ENCODE measurements at regions not wholly inside any gene's neighbourhood (a gene's known extent, or its start where the extent isn't known, plus 50 kb on each side); places are given as distances from the start of the nearest gene placed in this dataset.
"Not testable (repeated sequence)": the region's sequence is repeated elsewhere in the genome, so short reads cannot be mapped to it uniquely, and the experiment has no call there.

GRCh38 chr1:38152351-38153065 is 105.9 kb upstream of the POU3F1 start:
- no peak for DNase-seq

- DNase-seq = no peak
These were observed 104.8 kb upstream of the POU3F1 start for GRCh38 chr1:38151399-38151798.

- not testable (repeated sequence) for DNase-seq
These were observed 99.5 kb upstream of the POU3F1 start for GRCh38 chr1:38146079-38146478.

- DNase-seq = no peak
These were observed 96.0 kb upstream of the POU3F1 start for GRCh38 chr1:38142606-38143005.

- DNase-seq = no peak
These were observed 94.9 kb upstream of the POU3F1 start for GRCh38 chr1:38141483-38141882.

- DNase-seq = no peak
These were observed 93.3 kb upstream of the POU3F1 start for GRCh38 chr1:38139738-38140487.

- DNase-seq = no peak
These were observed 92.1 kb upstream of the POU3F1 start for GRCh38 chr1:38138498-38139233.

GRCh38 chr1:38137164-38137563 is 90.6 kb upstream of the POU3F1 start:
- DNase-seq = no peak

GRCh38 chr1:38135625-38136414 is 89.2 kb upstream of the POU3F1 start:
- no peak for DNase-seq

GRCh38 chr1:38134294-38134755 is 87.7 kb upstream of the POU3F1 start:
- peak in 1 of 2 donors; percentile 13 for DNase-seq

- DNase-seq = no peak
These were observed 87.2 kb upstream of the POU3F1 start for GRCh38 chr1:38133756-38134155.

- no peak for DNase-seq
These were observed 86.7 kb upstream of the POU3F1 start for GRCh38 chr1:38133304-38133703.

- no peak for DNase-seq
These were observed 86.1 kb upstream of the POU3F1 start for GRCh38 chr1:38132681-38133080.

- DNase-seq = no peak
These were observed 84.5 kb upstream of the POU3F1 start for GRCh38 chr1:38131024-38131585.

GRCh38 chr1:38129971-38130370 is 83.4 kb upstream of the POU3F1 start:
- DNase-seq = no peak

- no peak for DNase-seq
These were observed 82.9 kb upstream of the POU3F1 start for GRCh38 chr1:38129473-38129872.

- DNase-seq = no peak
These were observed 82.4 kb upstream of the POU3F1 start for GRCh38 chr1:38128926-38129453.

GRCh38 chr1:38128511-38128910 is 81.9 kb upstream of the POU3F1 start:
- no peak for DNase-seq

GRCh38 chr1:38127428-38127827 is 80.8 kb upstream of the POU3F1 start:
- DNase-seq = no peak

GRCh38 chr1:38126970-38127369 is 80.4 kb upstream of the POU3F1 start:
- DNase-seq = no peak

GRCh38 chr1:38125837-38126520 is 79.4 kb upstream of the POU3F1 start:
- no peak for DNase-seq

GRCh38 chr1:38125016-38125415 is 78.4 kb upstream of the POU3F1 start:
- no peak for DNase-seq
